A673 (cell line): ENCODE measurements at regions not wholly inside any gene's neighbourhood (a gene's known extent, or its start where the extent isn't known, plus 50 kb on each side); places are given as distances from the start of the nearest gene placed in this dataset.

Source experiments
- BruUV-seq: library from RNA; stranded (reverse); fragments of 400-500 nt; replicated peaks from 2 replicates; lab custom pipeline; 2021; lab: Mats Ljungman, UMichigan
- CTCF ChIA-PET: fragments of 300-600 bp; sonication (Branson Sonifier 250); formaldehyde crosslinking; loops from one replicate; lab custom pipeline; 2022; ENCODE audit warnings: antibody characterized with exemption; lab: Charles Lee
- POLR2A ChIA-PET: fragments of 300-600 bp; sonication (Branson Sonifier 250); formaldehyde crosslinking; loops from one replicate; lab custom pipeline; 2022; ENCODE audit warnings: antibody characterized with exemption; ENCODE audit not compliant: low non-redundant PET; lab: Charles Lee
- DNase-seq: peaks from one replicate; pipeline ENCODE4 v3.0.0-alpha.2; 2015; ENCODE audit warnings: low spot score
- H3K27ac ChIP-seq: fragments of 200-600 bp; sonication (generic); 2 replicates; pipeline ENCODE4 v1.5.1; 2016; ENCODE audit warnings: mixed run types, low read depth, mild to moderate bottlenecking, mixed read lengths, antibody characterized with exemption, low read length; ENCODE audit not compliant: poor library complexity, severe bottlenecking
- H3K27me3 ChIP-seq: fragments of 200-600 bp; sonication (generic); replicated peaks from 2 replicates; pipeline ENCODE4 v1.6.1; 2017; ENCODE audit warnings: mixed run types, low read depth, mild to moderate bottlenecking, mixed read lengths, antibody characterized with exemption, low read length; ENCODE audit not compliant: insufficient read depth, poor library complexity
- H3K36me3 ChIP-seq: fragments of 200-600 bp; sonication (generic); 2 replicates; pipeline ENCODE4 v1.6.1; 2016; ENCODE audit warnings: mixed run types, mild to moderate bottlenecking, mixed read lengths, antibody characterized with exemption, low read length; ENCODE audit not compliant: insufficient read depth, poor library complexity, severe bottlenecking
- H3K4me1 ChIP-seq: fragments of 200-600 bp; sonication (generic); 2 replicates; pipeline ENCODE4 v1.6.1; 2017; ENCODE audit warnings: mixed run types, mild to moderate bottlenecking, mixed read lengths, antibody characterized with exemption, low read length; ENCODE audit not compliant: insufficient read depth, poor library complexity, severe bottlenecking
- H3K4me3 ChIP-seq: fragments of 200-600 bp; sonication (generic); 2 replicates; pipeline ENCODE4 v1.5.1; 2016; ENCODE audit warnings: low read depth, mixed run types, mild to moderate bottlenecking, mixed read lengths, low read length; ENCODE audit not compliant: poor library complexity, severe bottlenecking
- H3K9me3 ChIP-seq: fragments of 200-600 bp; sonication (generic); 2 replicates; pipeline ENCODE4 v1.6.1; 2016; ENCODE audit warnings: mixed run types, low read depth, mild to moderate bottlenecking, mixed read lengths, antibody characterized with exemption, low read length; ENCODE audit not compliant: poor library complexity, severe bottlenecking
- EZH2 ChIP-seq: fragments of 200-600 bp; sonication (generic); IDR thresholded peaks from 2 replicates; pipeline ENCODE4 v1.6.1; 2017; ENCODE audit warnings: borderline replicate concordance, low read depth, mild to moderate bottlenecking, mixed read lengths, antibody characterized with exemption, low read length; ENCODE audit not compliant: poor library complexity, severe bottlenecking
- intact Hi-C: fragments of 100-400 bp; cut with micrococcal nuclease; formaldehyde crosslinking; loops from one replicate; pipeline ENCODE4 v1.10.0; 2022; ENCODE audit not compliant: unreplicated experiment
- TF ChIP-seq, protein P1 (sequence below): fragments of 300-800, 200-600 bp; sonication (generic); conservative IDR thresholded peaks from 2 replicates; pipeline ENCODE4 v1.5.1; 2017; ENCODE audit warnings: low read depth, mild to moderate bottlenecking, antibody characterized with exemption, low read length, moderate library complexity, mixed read lengths

DNA sequence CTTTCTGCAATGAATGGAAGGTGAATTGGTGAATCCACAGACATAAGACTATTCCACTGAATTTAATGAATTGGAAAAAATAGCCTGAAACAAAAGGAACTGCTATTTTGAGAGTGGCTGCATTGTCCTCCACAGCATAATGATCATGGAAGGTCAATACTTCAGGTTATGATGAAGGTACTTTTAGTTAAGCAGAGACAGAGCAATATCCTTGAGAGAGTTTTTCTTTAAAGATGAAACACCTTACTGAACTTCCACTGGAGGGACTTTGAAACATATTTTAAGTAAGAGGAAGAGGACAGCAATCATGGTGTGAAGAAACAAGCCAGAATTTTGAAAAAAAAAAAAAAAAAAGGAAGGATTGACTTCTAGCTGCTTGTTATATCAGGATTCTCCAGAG, 68.8 kb upstream of the DPP10 start:
- intact Hi-C loops = no loop called here
- BruUV-seq = no TSS peak
- DNase-seq = no peak
- no peak for TF ChIP-seq EZH2
- TF ChIP-seq, protein P1, sequence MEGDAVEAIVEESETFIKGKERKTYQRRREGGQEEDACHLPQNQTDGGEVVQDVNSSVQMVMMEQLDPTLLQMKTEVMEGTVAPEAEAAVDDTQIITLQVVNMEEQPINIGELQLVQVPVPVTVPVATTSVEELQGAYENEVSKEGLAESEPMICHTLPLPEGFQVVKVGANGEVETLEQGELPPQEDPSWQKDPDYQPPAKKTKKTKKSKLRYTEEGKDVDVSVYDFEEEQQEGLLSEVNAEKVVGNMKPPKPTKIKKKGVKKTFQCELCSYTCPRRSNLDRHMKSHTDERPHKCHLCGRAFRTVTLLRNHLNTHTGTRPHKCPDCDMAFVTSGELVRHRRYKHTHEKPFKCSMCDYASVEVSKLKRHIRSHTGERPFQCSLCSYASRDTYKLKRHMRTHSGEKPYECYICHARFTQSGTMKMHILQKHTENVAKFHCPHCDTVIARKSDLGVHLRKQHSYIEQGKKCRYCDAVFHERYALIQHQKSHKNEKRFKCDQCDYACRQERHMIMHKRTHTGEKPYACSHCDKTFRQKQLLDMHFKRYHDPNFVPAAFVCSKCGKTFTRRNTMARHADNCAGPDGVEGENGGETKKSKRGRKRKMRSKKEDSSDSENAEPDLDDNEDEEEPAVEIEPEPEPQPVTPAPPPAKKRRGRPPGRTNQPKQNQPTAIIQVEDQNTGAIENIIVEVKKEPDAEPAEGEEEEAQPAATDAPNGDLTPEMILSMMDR = no peak
- no peaks in the 10 kb centered on the region for H3K36me3 ChIP-seq
- ChIA-PET CTCF (no interaction called here), POLR2A (no interaction called here)
- H3K9me3 ChIP-seq = peaks cover 18% of the 10 kb centered on the region
- H3K4me3 ChIP-seq = no peak overlapping the region
- H3K4me1 ChIP-seq = no peaks in the 10 kb centered on the region
- H3K27ac ChIP-seq = no peak overlapping the region
- H3K27me3 ChIP-seq = no peaks in the 10 kb centered on the region

DNA sequence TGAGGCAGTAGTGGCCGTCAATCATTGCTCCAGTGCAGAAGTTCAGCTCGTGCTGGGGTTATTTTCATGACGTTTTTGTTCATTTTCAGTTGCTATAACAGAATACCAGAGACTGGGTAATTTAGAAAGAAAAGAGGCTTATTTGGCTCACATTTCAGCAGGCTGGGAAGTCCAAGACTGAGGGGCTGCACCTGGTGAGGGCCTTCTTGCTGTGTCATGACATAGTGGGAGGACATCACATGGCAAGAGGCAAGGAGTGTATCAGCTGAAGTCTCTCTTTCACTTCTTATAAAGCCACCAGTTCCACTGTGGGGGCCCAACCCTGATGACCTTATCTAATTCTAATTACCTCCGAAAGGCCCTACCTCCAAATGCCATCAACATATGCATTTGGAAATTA, 58.0 kb upstream of the DPP10 start:
- H3K27me3 ChIP-seq = no peaks in the 10 kb centered on the region
- H3K9me3 ChIP-seq = no peaks in the 10 kb centered on the region
- H3K36me3 ChIP-seq = no peaks in the 10 kb centered on the region
- DNase-seq = no peak
- intact Hi-C loops = no loop called here
- H3K4me1 ChIP-seq = no peaks in the 10 kb centered on the region
- TF ChIP-seq, protein P1 = no peak
- no peak for TF ChIP-seq EZH2
- H3K4me3 ChIP-seq = no peak overlapping the region
- no peak overlapping the region for H3K27ac ChIP-seq
- CTCF ChIA-PET = no interaction called here
- no TSS peak for BruUV-seq
- POLR2A ChIA-PET = no interaction called here

DNA sequence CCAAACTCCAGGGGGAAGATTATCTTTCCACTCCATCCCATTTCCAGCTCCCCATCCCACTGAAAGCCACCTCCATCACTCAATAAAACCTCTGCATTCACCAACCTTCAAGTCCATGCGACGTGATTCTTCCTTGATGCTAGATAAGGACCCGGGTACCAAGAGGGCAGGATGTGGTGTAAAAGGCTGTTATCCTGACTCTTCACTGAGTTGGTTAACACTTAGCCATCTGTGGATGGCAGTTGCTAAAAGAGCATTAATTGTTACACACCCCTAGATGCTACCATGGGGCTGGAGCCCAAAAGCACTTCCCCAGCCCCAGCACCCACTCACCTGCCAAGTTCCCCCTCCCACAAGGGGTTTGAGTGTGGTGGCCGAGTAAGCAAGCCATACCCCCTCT, 53.4 kb upstream of the DPP10 start:
- ChIA-PET CTCF (no interaction called here), POLR2A (no interaction called here)
- TF ChIP-seq EZH2 = no peak
- TF ChIP-seq, protein P1 = no peak
- no peaks in the 10 kb centered on the region for H3K4me1 ChIP-seq
- H3K36me3 ChIP-seq = no peaks in the 10 kb centered on the region
- no peaks in the 10 kb centered on the region for H3K27me3 ChIP-seq
- no peak overlapping the region for H3K4me3 ChIP-seq
- BruUV-seq = no TSS peak
- no peak for DNase-seq
- H3K9me3 ChIP-seq = no peaks in the 10 kb centered on the region
- H3K27ac ChIP-seq = no peak overlapping the region
- intact Hi-C loops = no loop called here
